ENCODE measurements at regions not wholly inside any gene's neighbourhood (a gene's known extent, or its start where the extent isn't known, plus 50 kb on each side); places are given as distances from the start of the nearest gene placed in this dataset.
"Not testable (repeated sequence)": the region's sequence is repeated elsewhere in the genome, so short reads cannot be mapped to it uniquely, and the experiment has no call there.

- no peak overlapping the region for H3K27ac ChIP-seq (ENCODE audit: low read length)
- H3K4me3 Mint-ChIP-seq, result no peak overlapping the region
- H3K4me3 ChIP-seq (ENCODE audit: low read length), result no peak overlapping the region
- H3K9me3 Mint-ChIP-seq, result no peaks in the 10 kb centered on the region
- no peaks in the 10 kb centered on the region for H3K4me1 Mint-ChIP-seq
- no peak for TF ChIP-seq CTCF (IDR thresholded peaks at IDR 0.05)
- no peaks in the 10 kb centered on the region for H3K4me1 ChIP-seq (ENCODE audit: control insufficient read depth, insufficient read depth, low read length)
- WGBS (ENCODE audit: insufficient coverage), result no CpG with 5 or more reads among the region's 2 CpGs
- no peaks in the 10 kb centered on the region for H3K9me3 ChIP-seq (ENCODE audit: control insufficient read depth, insufficient read depth, low read length)
- H3K36me3 Mint-ChIP-seq, result no peaks in the 10 kb centered on the region
- no peak overlapping the region for H3K27ac Mint-ChIP-seq
- no peak for DNase-seq
- intact Hi-C loops (cut with micrococcal nuclease), result no loop called here
- H3K27me3 ChIP-seq (ENCODE audit: control insufficient read depth, insufficient read depth, low read length), result no peaks in the 10 kb centered on the region
- ATAC-seq, result no peak
- no peaks in the 10 kb centered on the region for H3K36me3 ChIP-seq (ENCODE audit: control insufficient read depth, insufficient read depth, low read length)
- H3K27me3 Mint-ChIP-seq (ENCODE audit: low read depth in 2 of 2), result peaks cover 0 to 13% of the 10 kb centered on the region in 2 donors
Observed at GRCh38 chr21:15631342-15631741, 98.4 kb upstream of the USP25 start.

- H3K27ac ChIP-seq (ENCODE audit: low read length); ATAC-seq; H3K9me3 Mint-ChIP-seq; H3K4me3 Mint-ChIP-seq; H3K36me3 ChIP-seq (ENCODE audit: control insufficient read depth, insufficient read depth, low read length); DNase-seq; H3K36me3 Mint-ChIP-seq; H3K4me1 ChIP-seq (ENCODE audit: control insufficient read depth, insufficient read depth, low read length); H3K27me3 ChIP-seq (ENCODE audit: control insufficient read depth, insufficient read depth, low read length); H3K9me3 ChIP-seq (ENCODE audit: control insufficient read depth, insufficient read depth, low read length); H3K27ac Mint-ChIP-seq; H3K4me3 ChIP-seq (ENCODE audit: low read length); H3K4me1 Mint-ChIP-seq; intact Hi-C loops (cut with micrococcal nuclease): not testable (repeated sequence)
- 92% methylated on average over 4 of the region's 5 CpGs for WGBS (ENCODE audit: insufficient coverage)
- peaks cover 0 to 13% of the 10 kb centered on the region in 2 donors for H3K27me3 Mint-ChIP-seq (ENCODE audit: low read depth in 2 of 2)
Observed at GRCh38 chr21:15634541-15634940, 95.2 kb upstream of the USP25 start.

GRCh38 chr21:15638856-15639549 is 90.8 kb upstream of the USP25 start:
- no peak for TF ChIP-seq CTCF (IDR thresholded peaks at IDR 0.05)
- no peaks in the 10 kb centered on the region for H3K36me3 Mint-ChIP-seq
- 89% methylated on average over 8 of the region's 8 CpGs for WGBS (ENCODE audit: insufficient coverage)
- no peaks in the 10 kb centered on the region for H3K4me1 Mint-ChIP-seq
- Histone ChIP-seq H3K27ac (ENCODE audit: low read length) (no peak overlapping the region), H3K36me3 (ENCODE audit: control insufficient read depth, insufficient read depth, low read length) (no peaks in the 10 kb centered on the region), H3K4me3 (ENCODE audit: low read length) (no peak overlapping the region), H3K9me3 (ENCODE audit: control insufficient read depth, insufficient read depth, low read length) (no peaks in the 10 kb centered on the region), H3K4me1 (ENCODE audit: control insufficient read depth, insufficient read depth, low read length) (no peaks in the 10 kb centered on the region), H3K27me3 (ENCODE audit: control insufficient read depth, insufficient read depth, low read length) (no peaks in the 10 kb centered on the region)
- H3K4me3 Mint-ChIP-seq, result no peak overlapping the region
- intact Hi-C loops (cut with micrococcal nuclease), result no loop called here
- H3K27me3 Mint-ChIP-seq (ENCODE audit: low read depth in 2 of 2), result peaks cover 3 to 7% of the 10 kb centered on the region in 2 donors
- ATAC-seq (no peak), DNase-seq (no peak)
- no peaks in the 10 kb centered on the region for H3K9me3 Mint-ChIP-seq
- no peak overlapping the region for H3K27ac Mint-ChIP-seq

- H3K36me3 ChIP-seq (ENCODE audit: control insufficient read depth, insufficient read depth, low read length); H3K4me3 ChIP-seq (ENCODE audit: low read length); H3K9me3 ChIP-seq (ENCODE audit: control insufficient read depth, insufficient read depth, low read length); H3K4me1 Mint-ChIP-seq; H3K36me3 Mint-ChIP-seq; H3K4me1 ChIP-seq (ENCODE audit: control insufficient read depth, insufficient read depth, low read length); H3K27me3 Mint-ChIP-seq (ENCODE audit: low read depth in 2 of 2); ATAC-seq; H3K27ac Mint-ChIP-seq; H3K9me3 Mint-ChIP-seq; H3K4me3 Mint-ChIP-seq; intact Hi-C loops (cut with micrococcal nuclease); DNase-seq; H3K27ac ChIP-seq (ENCODE audit: low read length); H3K27me3 ChIP-seq (ENCODE audit: control insufficient read depth, insufficient read depth, low read length): not testable (repeated sequence)
- 89% methylated on average over 2 of the region's 3 CpGs for WGBS (ENCODE audit: insufficient coverage)
Observed at GRCh38 chr21:15640113-15640512, 89.7 kb upstream of the USP25 start.
